GM19351 (cell line): ENCODE measurements at regions not wholly inside any gene's neighbourhood (a gene's known extent, or its start where the extent isn't known, plus 50 kb on each side); places are given as distances from the start of the nearest gene placed in this dataset.

Experiments
- ATAC-seq: cut with Tn5 transposase; IDR thresholded peaks from one replicate; pipeline ENCODE4 v1.9.1; 2021; ENCODE audit warnings: mild to moderate bottlenecking, moderate library complexity; ENCODE audit not compliant: unreplicated experiment

DNA sequence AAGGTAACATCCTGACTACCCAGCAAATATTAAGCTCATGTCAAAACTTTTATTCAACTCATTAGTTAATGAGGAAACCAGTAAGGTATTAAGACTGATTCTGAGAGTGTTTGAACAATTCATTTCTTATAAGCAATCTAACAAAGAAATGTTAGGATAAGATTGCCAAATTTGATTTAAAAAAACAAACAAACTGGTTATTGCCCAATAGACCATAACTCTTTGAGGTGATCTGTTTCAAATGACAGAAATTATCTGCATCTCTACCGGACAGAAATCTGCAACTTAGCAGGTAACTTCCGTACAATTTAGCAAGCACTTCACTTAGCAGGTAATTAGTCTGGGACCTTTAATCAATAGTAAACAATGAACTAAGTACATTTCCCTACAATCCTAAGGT is 82.9 kb upstream of the BARX2 start:
- ATAC-seq: no peak

DNA sequence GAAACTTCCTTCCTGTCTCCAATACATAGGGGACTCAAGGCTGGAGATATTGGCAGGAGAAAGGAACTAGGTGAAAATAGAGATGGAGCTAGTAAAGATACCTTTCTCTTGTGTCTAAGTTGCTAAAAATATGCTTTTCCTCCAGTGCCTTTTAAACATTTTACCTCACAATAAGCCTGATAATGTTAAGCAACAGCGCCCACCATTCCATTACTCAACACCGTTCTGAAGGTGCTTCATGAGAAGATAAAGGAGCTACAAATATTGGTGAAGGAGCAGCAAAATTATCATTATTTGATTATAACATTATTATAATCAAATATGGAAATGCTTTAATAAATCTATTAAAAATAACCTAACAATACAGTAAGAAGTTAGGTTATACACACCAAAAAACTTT is 83.6 kb upstream of the BARX2 start:
- no peak for ATAC-seq

DNA sequence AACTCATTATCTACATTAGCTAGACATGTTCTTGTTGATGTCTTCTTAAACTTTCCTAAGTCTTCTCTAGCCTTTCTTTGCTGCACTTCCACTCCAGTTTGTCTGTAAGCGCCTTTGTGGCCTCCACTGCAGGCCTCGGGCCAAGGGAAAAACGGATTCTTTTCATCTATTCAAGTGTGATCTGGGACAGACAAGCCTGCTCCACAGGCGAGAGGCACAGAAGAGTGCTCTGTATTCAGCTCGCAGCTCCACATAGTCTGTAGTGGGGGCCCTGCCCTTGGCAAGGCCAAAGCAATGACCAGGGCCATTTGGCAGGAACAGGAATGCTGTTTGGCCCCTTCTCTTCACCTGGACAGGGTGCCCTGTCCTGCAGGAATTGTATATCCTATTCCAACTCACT is 84.1 kb upstream of the BARX2 start:
- no peak for ATAC-seq

DNA sequence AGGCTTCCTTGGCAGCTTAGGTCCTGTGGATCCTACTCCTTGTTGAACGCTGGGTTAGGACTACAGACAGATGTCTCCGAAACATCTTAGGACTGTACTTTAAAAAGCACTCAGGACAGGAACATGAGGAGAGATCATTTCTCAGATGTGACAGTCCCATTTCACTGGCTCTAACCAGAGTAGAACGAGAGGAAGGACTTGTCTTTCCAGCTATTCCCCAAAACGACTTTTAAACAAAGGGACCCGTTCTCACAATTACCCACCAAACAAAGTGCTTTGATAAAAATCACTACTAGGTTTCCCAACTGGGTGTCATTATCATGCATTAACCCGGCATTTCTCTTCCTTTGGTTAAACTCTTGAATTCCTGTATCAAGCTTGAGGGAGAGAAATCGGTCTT is 84.7 kb upstream of the BARX2 start:
- no peak for ATAC-seq

DNA sequence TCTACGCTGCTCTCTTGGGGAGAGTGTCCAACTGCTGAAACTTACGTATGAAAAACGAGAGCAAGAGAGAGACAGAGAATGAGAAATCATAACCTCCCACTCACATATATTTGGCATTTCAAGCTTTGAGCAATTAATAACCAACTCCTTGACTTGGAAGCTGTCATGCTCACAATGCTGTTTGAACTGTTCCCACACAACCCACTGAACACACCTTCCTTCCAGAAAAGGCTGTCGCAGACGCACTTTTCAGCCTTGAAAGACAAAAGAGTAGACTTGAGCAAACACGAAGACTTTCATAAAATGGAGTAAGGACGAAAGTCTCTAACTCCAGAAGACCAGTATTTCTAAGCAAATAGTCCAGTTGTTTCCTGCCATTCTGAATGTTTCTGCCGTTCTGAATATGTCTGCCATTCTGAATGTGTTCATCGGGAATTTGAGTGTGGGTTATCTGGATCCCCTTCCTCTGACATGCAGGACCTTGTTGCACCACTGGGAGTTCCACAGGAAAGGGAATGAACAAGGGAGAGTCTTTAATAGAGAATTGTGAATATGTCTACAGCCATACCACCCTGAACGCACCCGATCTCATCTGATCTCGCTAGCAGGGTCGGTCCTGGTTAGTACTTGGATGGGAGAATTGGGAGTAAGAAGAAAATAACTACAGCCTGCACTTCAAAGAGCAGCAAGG is 86.2 kb upstream of the BARX2 start:
- ATAC-seq: no peak

DNA sequence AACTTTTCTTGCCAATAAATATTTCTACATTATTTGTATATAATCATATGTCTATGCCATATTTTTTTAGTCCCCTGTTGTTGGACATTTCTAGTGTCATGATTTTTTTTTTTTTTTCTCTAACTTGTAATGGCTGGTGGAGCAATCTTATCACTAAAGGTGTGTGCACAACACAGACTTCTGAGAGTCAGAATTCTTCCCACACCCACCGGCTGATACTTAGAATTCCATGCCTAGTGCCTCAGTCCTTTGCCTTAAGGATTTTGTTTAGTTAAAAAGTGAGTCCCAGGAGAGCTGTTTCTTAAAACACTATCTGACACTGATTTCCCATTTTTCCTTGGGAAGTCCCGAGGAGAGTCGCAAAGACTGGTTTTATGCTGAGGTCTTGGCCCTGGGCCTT is 87.7 kb upstream of the BARX2 start:
- ATAC-seq: no peak

DNA sequence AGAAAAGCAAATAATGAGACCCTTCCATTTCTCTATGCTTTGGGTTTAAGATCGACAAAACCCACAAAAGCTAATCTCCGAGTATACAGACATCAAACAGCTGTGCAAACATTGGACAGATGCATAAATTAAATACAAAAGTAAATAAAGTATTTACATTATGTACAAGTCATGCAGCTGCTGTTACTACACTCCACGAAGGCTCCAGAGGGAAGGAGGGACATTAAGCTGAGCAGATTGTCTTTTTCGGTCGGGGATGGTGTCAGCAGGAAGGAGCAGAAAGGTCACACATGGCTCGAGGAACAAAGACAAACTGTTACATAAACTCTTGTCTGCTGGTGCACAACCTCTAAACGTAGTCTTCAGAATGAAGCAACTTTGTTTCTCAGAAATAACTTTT is 88.8 kb upstream of the BARX2 start:
- ATAC-seq: no peak

DNA sequence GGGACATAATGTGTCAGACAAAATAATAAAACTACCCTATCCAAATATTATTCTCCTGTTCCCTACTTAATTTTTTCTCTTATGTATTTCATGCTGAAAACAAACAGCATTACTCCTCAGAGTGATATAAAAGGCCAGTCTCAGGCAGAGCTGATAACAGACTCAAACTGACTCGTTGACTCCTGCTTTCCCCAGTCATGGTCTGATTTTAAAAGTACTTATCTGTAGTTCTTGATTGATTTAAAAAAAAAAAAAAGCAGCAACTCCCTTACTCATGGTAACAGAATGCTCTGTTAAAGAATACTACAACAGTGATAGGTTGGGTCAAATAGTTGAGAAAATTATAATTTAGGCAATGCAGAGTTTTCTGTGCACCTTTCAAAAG is 90.3 kb upstream of the BARX2 start:
- no peak for ATAC-seq

DNA sequence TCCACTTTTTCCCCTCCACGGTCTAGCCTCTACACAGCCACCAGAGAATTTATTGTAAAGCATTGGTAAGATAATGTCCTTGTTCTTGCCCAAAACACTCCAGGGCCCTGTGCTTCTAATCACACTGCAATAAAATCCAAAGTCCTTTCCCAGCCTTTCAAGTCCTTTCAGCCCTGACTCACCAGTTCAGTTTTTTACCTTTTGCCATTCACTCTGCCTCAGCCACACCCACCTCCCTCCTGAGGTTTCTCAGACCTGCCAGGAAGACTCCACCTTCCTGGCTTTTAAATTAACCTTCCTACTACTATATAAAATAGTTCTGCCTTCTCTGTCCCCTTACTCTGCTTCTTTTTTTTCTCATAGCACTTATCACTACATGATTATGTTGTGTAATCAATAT is 91.0 kb upstream of the ARHGAP32 start:
- ATAC-seq: no peak

DNA sequence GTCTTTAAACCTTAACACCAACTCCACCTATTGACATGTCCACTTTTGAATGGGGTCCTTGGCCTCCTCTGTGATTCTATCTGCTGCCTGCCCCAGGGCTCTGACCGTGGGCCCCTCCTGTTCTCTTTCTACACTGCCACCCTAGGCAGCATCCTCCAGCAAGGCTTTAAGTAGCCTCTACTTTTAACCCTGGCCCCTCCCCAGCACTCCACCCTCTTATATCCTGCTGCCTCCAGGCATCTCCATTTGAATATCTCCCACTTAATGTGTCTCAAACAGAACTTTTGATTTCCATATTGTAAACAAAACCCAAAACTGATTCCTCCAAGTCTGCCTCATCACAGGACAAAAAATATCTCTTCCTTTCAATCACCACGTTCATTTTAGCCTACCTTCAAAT is 90.5 kb upstream of the ARHGAP32 start:
- no peak for ATAC-seq

DNA sequence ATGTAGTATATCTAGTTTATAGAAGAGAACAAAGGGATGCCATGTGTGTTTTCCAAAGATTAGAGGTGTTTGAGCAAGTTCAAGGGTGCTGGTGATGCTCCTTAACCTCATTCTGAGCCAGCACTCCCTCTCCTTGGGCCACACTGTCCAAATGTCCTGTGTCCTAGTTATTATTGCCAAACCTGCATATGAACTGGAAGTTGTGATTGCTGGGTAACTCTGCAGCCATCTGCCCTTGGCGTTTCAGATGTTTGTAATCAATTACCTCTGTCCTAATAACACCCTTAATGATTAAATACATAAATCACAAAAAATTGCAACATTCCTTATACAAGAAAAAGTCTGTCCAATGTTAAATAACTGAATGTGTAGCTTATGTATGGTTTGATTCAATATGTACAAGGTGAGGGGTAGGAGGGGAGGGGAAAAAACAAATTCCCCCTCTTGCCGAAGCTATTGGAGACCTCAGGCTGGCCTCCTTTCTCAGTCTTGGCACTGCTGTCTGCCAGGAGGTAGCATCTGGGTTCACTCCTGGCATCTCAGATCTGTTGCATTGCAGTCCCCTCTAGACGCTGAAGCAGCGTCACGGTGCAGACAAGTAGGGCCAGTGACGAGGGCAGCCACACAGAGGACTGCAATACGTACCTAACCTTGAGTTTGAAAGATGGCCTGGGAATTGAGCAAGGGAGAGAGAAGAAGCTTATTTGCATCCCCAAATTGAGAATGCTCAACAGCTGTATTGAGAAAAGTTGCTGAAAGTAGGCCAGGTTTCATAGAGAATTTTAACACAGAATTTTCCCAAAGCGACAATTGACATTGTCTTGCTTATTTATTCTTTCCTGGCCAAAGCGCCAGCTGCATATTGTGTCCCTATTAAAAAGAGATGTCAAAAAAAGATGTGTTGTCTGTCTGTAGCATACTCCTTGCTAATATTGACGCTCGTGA is 89.6 kb upstream of the ARHGAP32 start:
- no peak for ATAC-seq

DNA sequence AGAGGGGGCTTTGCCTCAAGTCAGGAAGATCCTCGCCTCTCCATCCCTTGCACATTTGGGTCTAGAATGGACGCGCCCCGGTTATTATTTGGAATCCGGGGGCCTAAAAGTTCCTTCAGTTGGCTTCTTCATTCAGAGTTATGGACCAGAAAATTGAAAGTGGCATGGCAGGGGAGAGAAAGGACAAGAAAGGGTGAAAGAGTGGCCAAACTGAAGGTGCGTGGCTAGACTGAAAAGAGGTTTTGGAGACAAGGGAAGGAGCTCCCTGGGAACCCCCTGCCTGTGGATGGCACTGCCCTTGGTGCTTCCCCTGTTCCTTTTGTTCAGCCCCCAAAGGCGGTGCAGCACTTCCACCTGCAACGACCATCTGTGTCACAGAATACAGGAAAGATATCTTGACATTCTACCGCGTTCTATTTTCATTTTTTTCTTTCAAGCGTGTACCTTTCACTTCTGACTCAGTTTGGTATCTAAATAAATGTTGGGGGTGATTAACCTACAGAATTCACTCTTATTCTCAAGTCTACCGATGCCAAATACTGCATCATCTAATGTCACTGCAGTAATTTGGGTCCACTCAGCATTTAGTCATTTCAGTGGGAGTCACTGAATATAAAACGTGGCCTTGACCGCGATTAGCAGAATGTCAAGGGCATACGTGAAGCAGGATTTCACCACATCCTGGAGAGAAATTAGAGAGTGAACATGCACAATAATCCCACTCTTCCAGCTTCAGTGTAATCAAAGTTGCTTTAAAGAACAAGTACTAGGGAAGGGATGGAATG is 88.1 kb upstream of the ARHGAP32 start:
- no peak for ATAC-seq

DNA sequence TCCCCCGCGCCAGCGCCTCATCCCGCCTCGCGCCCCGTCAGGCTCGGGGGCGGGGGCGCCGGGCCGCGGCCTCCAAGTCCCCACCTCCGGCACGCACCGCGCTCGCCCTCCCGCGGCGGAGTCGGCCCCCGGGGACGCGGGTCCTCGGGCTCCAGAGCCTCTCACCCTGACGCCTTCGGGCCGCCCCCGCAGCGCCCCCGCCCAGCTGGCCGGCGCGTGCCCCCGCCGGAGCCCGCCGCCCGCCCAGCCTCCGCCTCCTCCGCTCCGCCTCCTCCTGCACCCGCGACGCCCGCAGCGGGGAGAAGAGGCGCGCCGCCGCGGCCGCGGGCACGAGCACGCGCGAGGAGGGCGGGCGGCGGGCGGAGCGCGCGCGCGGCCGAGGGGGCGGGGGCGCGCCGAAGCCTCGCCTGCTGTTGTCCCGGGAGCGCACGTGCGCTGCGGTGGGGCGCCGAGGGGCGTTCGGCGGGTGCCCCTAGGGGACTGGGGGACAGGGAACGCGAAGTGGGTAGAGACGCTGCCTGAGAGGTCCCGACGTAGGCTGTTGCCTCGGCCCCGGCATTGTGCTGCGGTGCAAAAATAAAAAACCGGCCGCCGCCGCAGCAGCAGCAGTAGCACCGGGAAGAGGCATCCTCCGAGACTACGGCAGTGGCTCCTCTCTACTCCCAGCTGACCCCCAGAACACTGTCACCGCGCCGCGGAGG is 87.4 kb upstream of the ARHGAP32 start:
- ATAC-seq: peak; percentile 81

DNA sequence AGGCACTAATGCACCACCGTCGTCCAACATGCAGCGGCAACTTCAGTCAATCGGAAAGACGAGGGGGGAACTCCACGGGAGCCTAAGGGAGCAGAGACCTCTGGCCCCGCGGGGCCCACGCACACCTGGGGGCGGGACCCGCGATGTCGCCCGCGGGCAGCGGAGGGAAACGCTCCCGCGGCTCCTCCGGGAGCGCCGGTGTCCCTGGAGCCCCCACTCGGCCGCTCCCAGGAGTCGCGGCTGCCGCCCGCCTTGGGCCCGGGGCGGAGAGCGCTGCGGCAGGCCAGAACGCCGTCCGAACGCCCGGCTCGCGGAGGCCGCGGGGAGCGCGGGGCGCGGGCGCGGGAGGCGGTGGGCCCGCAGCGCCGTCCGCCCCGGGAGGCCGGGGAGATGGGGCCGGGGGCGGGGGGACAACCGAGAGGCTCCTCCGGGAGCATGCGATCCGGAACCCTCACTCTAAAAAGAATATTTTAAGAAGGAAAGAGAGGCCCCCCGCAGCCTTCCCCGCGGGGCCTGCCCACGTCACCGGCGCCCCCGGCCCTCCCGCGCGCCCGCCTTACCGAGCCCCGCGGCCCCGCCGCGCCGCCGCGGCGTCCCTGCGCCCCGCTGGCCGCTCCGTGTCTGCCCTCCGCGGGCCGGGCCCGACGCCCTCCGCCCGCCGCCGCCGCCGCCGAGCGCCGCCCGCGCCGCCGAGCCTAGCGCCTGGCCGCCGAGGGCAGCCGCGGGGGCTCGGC is 86.6 kb upstream of the ARHGAP32 start:
- ATAC-seq: peak; percentile 30

DNA sequence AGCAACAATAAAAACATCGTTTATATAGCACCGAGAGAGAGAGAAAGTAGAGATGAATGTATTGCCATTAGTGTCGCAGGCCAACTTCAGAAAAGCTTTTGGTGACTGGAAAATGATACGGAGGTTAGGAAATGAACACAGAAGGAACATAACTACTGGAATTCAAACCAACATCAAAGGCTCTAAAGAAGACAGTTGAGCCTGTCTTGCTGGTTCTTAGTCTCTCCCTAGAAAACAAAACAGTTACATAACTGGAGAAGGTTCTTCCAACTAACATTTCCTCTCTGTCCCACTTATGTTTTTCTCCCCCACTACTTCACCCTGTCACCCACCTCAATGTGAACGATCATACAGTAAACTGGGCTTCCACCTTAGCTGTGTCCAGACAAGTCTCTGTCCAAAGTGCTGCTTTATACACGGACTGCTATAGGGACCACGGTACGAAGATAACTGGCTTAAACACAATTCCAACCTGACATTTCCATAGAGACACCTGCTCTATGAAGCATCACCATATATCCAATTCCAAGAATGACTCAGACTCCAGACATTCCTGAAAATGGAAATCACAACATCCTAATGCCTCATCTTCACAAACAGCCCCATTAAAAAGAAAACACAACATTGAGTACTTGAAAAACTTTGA is 85.2 kb upstream of the ARHGAP32 start:
- no peak for ATAC-seq

DNA sequence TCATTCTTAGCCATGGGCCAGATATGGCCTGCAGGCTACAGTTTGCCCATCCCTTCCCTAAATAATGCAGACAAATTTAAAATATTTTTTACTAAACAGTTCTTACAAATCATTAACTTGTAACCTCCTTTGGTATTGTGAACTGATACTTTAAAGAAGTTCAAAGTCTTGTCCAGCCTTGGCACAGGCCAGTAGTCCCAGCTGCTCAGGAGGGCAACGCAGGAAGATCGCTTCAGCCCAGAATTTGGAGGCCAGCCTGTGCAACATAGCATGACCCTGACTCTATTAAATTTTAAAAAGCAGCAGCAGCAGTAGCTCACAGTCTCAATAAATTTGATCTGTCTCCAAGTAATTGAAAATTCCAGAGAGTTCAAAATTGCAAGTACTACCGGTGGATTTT is 83.7 kb upstream of the ARHGAP32 start:
- no peak for ATAC-seq

DNA sequence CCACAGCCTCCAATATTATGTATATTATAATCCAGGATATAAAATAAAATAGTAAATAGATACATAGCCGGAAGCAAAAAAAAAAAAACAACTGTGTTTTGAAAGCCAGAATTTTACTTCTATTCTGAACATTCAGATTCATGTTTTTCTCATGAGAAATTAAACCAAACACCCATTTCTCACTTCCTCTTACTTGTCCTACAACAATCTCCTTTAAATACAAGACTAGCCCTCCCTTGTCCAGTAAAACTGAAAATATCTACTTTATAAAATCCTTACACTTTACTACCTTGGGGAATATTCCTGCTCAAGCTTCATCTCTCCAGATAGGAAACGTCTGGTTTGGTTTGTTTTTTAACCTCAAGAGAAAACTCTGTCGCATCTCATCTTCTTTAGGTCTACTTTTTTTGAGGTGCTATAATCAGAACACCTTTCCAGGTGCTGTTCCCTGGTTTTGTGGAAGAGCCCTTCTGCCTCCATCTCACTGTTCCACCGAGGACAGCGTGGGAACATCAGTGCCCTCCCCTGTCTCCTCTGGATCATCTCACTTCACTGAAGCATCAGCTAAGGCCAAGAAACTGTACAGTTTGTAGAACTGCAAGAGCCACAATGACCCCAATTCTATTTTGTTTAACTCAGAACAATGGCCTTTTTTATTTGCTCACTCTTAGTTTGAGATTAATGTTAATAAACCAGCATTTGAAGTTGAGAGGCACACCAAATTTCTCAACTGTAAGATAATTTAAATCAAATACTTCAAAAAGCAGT is 82.0 kb upstream of the ARHGAP32 start:
- ATAC-seq: no peak

DNA sequence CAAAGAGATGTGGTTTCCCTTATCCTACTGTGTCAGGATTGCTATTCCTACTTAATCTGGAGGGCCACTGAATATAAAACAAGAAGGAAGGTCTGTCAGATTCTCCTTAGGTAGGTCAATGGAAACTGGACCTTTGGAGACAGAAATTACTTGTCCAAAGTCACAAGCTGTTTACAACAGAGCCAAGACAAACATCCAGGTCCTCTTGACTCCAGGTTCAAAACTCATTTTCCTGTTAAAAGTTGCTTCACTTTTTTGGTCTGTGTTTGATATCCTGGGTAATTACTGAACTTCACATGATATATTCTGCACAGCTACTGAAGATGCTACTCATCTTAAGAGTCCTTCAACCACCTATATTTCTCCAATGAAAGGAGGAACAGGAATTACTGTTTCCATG is 81.2 kb upstream of the ARHGAP32 start:
- ATAC-seq: no peak

DNA sequence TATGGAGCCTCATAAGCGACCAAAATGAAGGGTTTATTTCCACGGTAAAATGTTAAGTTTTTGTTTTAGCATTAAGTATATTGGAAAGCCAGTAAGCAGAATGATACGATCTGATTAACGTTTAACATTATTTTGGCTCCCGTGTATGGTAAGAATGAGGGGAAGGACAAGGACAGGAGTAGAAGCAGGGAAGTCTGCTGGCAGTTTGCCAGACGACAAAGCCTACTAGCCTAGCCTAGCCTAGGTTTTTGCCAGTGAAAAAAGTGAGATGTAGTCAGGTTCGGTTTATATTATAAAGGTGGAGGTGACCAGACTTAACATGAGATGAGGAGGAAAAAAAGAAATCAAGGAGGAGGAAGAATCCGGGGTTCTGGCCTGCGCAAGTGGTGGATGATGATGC is 78.9 kb upstream of the ARHGAP32 start:
- no peak for ATAC-seq
